Left lung (tissue), 4 donors: ENCODE measurements at regions not wholly inside any gene's neighbourhood (a gene's known extent, or its start where the extent isn't known, plus 50 kb on each side); places are given as distances from the start of the nearest gene placed in this dataset.
"Not testable (repeated sequence)": the region's sequence is repeated elsewhere in the genome, so short reads cannot be mapped to it uniquely, and the experiment has no call there.

ENCODE experiments used
- ATAC-seq: fragments of 200-7000 bp; cut with Tn5 transposase; one replicate; pipeline ENCODE4 v1.9.1; 2020; ENCODE audit warnings: moderate library complexity
- DNase-seq, 4 donors: peaks; one replicate each; pipeline ENCODE4 v3.0.0-alpha.2; 2013 to 2020
- H3K27ac ChIP-seq, 2 donors: fragments of 200-600 bp; sonication (generic) in 1 of 2; one replicate each; pipeline versions ENCODE4 v1.5.0 to v1.8.0; 2020 to 2021
- H3K27me3 ChIP-seq, 2 donors: fragments of 200-600 bp; sonication (generic) in 1 of 2; one replicate each; pipeline versions ENCODE4 v1.5.0 to v1.8.0; 2020 to 2021
- H3K36me3 ChIP-seq, 2 donors: fragments of 200-600 bp; sonication (generic) in 1 of 2; one replicate each; pipeline versions ENCODE4 v1.5.0 to v1.8.0; 2020 to 2021
- H3K4me1 ChIP-seq, 2 donors: fragments of 200-600 bp; one replicate each; pipeline ENCODE4 v1.8.0; 2021
- H3K4me3 ChIP-seq, 2 donors: fragments of 200-600 bp; sonication (generic) in 1 of 2; one replicate each; pipeline versions ENCODE4 v1.5.0 to v1.8.0; 2020 to 2021; ENCODE audit warnings: mild to moderate bottlenecking in 1 of 2
- H3K9me3 ChIP-seq, 2 donors: fragments of 200-600 bp; sonication (generic) in 1 of 2; one replicate each; pipeline versions ENCODE4 v1.5.0 to v1.8.0; 2020 to 2021
- CTCF ChIP-seq, 2 donors: fragments of 200-600 bp; sonication (generic) in 1 of 2; IDR thresholded peaks; one replicate each; pipeline versions ENCODE4 v1.5.0 to v1.8.0; 2021; ENCODE audit warnings: antibody characterized with exemption in 2 of 2
- intact Hi-C, 2 donors: fragments of 100-400 bp; cut with DNase I; formaldehyde crosslinking; loops; one replicate each; pipeline versions ENCODE4 v1.11.2 to v1.14.2; 2022
- donor health status: DM: no; HTN: yes; CAD: no.
- donor health status: DM: no; HTN: no; CAD: no.

GRCh38 chr19:37313335-37313627 lies 57.6 kb upstream of the ZNF527 start:
- intact Hi-C loops, result no loop called here
- Histone ChIP-seq H3K27me3 (no peaks in the 10 kb centered on the region), H3K4me1 (peaks cover 0 to 11% of the 10 kb centered on the region in 2 donors), H3K9me3 (peaks cover 0 to 10% of the 10 kb centered on the region in 2 donors), H3K36me3 (no peaks in the 10 kb centered on the region), H3K4me3 (no peak overlapping the region), H3K27ac (no peak overlapping the region)
- no peak for TF ChIP-seq CTCF (IDR thresholded peaks at IDR 0.05)
- no peak for DNase-seq
- no peak for ATAC-seq

GRCh38 chr19:37317403-37318209 lies 53.3 kb upstream of the ZNF527 start:
- H3K27me3 ChIP-seq, result no peaks in the 10 kb centered on the region
- H3K27ac ChIP-seq, result peak overlapping the region; percentile 88
- H3K4me3 ChIP-seq, result peak overlapping the region; percentile 65 to 87
- H3K36me3 ChIP-seq, result peaks cover 0 to 11% of the 10 kb centered on the region in 2 donors
- H3K4me1 ChIP-seq, result peaks cover 5 to 25% of the 10 kb centered on the region in 2 donors
- peak; percentile 98 for ATAC-seq
- peak in 1 of 2 donors; percentile 28 for TF ChIP-seq CTCF (IDR thresholded peaks at IDR 0.05)
- intact Hi-C loops, result no loop called here
- DNase-seq, result peak; percentile 94 to 99 (median 96)
- peaks cover 0 to 24% of the 10 kb centered on the region in 2 donors for H3K9me3 ChIP-seq

GRCh38 chr19:37320988-37321387 lies 49.9 kb upstream of the ZNF527 start:
- intact Hi-C loops, DNase-seq, H3K27ac ChIP-seq, H3K27me3 ChIP-seq, ATAC-seq, H3K4me3 ChIP-seq: not testable (repeated sequence)
- H3K9me3 ChIP-seq, result peaks cover 0 to 18% of the 10 kb centered on the region in 2 donors
- peaks cover 0 to 40% of the 10 kb centered on the region in 2 donors for H3K36me3 ChIP-seq
- peaks cover 5 to 25% of the 10 kb centered on the region in 2 donors for H3K4me1 ChIP-seq
